Kasumi-1 (cell line): ENCODE measurements at regions not wholly inside any gene's neighbourhood (a gene's known extent, or its start where the extent isn't known, plus 50 kb on each side); places are given as distances from the start of the nearest gene placed in this dataset.

Experiments used
- DNase-seq, 2 experiments: peaks; one replicate each; lab custom pipeline; 2025; lab: John Stamatoyannopoulos, UW

DNA sequence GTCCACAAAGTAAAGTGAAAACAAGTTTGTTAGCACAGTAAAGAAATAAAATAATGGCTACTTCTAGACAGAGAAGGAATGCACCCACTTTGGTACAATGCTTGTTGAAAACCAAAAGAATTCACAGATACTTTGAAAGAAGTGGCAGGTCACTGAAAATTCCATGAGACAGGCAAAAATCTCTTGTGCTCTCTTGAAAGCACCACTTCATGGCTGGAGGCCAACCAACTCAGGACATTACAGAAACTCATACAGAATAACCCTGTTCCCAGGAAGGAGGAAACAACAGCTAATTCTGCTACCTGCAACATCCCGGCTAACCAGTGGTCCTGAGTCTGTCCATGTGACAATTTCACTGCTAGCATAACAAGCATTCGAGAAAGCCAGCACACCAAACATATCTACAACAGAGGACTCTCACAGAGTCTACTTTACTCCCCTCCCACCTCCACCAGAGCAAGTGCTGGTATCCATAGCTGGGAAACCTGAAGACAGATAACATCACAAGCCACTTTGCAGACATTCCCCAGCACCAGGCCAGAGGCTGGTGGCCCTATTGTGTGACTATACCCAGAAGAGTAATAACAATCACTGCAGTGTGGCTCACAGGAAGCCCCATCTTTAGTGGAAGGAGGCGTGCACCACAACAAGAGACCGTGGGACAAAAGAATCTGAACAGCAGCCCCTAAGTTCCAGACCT is 255.3 kb upstream of the SLITRK3 start:
- no peak for DNase-seq

DNA sequence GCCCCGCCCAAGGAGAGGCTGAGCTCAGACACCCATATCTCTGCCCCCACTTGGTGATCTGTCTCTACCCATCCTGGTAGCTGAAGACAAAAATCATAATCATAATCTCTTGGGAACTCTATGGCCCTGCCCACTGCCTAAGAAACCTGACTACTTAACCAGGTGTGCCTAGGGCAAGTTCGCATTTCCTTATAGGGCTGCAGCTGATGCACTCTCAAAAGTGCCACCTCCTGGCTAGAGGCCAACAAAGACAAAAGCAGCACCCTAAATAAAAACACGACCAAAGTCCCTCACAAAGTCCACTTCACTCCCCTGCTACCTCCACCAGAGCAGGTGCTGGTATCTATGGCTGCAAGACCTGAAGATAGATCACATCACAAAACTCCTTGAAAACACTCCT is 250.4 kb upstream of the SLITRK3 start:
- DNase-seq: no peak

DNA sequence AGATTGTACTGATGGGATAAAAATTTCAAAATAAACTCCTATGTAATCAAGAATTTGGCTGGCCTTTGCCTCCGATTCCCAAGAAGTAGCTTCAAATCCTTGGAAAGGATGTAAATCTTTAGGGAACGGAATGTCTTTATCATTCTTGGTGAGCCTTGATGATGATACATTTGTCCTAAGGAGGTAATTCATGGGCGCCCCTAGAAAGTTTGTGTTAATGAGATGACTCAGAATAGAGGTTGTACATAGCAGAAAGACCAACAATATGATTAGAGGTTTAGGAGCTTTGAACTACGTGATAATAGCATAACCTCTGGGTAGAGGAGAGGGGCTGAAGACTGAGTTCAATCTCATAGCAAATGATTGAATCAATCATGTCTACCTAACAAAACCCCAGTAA is 248.6 kb upstream of the SLITRK3 start:
- DNase-seq: no peak

DNA sequence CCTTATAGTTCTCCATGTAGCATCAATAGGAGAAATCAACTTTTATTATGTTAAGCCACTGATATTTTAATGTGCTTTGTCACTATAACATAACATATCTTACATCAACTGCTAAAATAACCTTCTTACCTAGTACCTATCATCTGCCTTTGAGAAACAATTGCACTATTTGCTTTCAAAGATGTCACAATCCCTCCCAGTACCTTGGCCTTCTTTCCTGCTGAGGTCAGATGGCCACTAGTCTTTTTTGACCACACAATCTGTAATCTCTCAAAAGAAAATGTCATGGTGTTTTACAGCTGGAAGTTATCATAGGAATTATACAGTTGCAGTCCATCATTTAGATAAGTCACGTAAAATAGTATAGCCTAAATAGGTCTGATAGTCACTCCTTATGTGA is 247.5 kb upstream of the SLITRK3 start:
- no peak for DNase-seq

DNA sequence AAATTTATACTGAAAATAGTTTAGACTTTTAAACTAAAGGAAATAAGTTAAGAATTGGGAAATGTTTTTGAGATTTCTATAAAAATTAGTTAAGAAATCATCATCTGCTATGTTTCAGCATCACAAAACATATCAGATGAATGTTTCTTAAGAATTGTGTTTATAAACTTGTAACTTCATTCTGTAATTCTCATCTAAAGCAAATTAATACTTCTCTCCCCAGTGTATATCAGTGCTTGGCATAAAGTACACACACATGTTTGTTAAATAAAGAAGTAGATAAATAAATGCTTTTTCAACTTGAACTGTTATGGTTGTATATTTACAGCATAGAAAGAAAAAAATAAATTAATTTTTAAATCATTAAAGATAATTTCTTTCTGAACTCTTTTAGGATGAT is 245.9 kb upstream of the SLITRK3 start:
- no peak for DNase-seq

DNA sequence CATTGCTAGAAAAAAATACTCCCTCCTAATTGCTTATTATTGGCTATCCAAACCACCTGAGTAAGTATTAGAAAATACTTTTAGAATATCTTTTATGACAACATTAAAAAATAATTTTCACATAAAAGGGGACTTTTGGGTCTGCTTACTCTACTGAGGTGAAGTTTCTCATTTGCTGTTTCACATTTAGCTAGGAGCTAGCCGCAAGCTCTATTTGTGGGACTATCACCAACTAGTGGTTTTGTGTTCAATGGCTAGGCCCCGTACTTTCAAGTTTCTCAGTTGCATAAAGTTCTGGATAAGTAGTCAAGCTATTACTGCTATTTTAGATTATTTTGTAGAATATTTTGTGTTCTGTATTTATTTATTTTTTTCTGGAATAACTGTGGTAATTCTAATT is 244.2 kb upstream of the SLITRK3 start:
- no peak for DNase-seq

DNA sequence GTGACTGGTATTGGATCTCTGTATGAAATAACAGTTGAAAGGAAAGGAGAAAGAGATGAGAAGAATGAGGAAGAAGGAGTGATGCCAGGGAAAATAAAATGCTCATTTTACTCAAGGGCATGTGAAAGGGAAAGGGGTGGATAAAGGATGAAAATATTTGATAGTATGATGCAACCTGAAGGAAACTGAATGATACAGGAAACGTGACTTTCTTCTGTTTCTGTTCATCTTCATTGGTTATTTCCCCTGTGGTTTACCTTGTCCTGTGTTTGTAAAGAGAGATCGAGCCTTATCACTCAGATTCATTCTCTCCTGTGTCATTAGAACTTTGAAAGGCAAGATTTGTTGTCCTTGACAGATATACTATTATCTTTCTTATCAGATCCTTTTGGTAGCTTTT is 243.6 kb upstream of the SLITRK3 start:
- DNase-seq: no peak

DNA sequence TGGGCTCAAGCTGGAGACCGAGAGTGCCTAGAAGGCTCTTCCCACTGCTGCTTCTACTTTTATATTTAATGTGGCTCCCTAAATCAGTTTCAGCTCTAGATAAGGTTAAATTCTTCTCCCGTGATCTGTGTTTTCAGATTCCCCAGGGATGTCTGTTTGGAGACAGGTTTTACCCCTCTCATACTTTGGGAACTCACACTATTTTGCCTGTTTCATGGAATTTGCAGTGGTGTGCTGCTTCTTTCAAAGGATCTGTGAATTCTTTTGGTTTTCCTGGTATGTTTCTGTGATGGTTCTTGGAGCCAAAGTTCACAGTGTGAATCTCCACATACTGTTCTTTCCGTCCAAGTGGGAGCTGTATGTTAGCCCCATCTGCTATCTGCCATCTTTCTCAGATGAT is 238.3 kb upstream of the SLITRK3 start:
- DNase-seq: no peak

DNA sequence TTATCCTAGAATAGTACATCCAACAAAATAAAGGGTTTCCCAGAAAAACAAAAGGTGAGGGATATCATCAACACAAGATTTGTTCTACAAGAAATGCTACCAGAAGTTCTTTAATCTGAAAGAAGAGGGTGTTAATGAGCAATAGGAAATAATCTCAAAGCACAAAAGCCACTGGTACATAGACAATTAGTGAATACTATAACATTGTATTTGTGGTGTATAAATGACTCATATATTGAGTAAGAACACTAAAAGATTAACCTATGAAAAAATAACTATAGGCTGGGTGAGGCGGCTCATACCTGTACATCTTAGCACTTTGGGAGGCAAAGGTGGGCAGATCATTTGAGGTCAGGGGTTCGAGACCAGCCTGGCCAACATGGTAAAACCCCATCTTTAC is 210.2 kb upstream of the SLITRK3 start:
- no peak for DNase-seq

DNA sequence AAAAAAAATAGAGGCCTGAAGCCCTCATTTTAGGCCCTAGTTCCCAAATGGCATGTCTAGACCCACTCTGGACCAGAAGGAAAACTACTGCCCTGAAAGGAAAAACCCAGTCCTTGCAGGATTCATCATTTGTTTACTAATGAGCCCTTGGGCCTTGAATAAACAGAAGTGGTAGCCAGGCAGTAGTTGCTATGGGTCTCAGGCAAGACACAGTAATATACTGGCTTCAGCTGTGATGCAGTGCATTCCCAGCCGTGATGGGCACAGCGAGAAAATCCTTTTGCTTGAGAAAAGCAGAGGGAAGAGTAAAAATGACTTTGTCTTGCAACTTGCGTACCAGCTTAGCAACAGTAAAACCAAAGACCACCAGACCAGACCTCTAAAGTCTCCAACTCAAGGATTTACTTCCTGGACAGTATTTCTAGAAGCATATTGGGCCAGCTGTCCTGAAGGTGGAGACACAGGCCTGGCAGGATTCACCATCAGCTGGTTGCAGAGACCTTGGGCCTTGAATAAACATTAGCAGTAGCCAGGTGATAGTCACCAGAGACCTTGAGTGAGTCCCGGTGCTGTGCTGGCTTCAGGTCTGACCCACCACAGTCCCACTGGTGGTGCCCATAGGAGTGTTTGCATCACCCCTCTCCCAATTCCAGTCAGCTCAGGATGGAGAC is 208.3 kb upstream of the SLITRK3 start:
- no peak for DNase-seq

DNA sequence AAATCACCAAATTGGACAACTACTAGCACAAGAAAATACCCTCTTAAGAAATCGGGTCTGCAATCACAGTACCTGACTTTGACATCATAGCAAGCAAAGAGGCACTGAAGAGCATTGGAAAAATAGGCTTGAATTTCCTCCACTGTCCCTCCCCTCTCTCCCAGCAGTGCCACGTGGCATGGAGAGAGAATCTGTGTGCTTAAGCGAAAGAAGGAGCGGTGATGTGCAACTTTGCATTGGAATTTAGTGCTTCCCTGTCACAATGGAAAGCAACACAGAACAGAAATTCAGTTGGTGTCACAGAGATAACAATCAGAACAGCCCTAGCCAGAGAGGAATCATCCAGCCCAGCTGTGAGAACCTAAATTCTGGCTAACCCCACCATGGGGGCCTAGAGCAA is 207.5 kb upstream of the SLITRK3 start:
- no peak for DNase-seq

DNA sequence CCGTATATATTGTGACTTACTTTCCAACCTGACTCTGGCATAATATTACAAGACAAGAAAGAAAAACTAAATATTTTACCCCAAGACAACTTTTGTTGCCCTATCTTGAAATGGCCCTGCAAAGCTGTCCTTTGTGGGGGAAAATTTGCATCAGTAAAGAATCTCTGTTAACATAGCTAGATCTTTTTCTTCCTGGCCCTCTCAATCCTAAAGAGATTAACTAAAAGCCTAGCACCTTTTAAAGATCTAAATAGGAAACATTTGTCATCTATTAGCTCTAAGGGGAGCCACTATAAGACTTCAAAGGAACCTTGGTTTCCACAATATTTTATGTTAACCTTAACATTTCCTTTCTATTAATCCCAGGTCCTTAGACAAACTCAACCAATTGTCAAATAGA is 199.0 kb upstream of the SLITRK3 start:
- no peak for DNase-seq

DNA sequence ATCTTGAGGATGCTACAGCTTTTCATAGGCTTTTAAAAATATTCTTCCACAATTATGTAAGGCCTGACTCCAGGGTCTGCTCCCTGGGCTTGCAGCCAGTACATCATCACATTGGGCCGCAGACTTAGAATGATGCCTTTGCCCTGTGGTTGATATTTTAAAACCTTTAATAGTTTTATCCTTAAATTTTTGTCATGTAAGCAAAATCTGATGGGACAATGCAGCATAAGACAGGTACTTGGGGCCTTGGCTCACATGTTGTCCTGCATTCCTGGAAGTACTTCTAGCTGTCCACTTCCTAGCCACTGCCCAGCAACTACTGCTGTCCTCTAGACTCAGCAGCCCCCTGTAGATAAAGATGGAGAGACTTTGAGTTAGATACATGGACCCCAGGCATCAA is 197.3 kb upstream of the SLITRK3 start:
- no peak for DNase-seq

DNA sequence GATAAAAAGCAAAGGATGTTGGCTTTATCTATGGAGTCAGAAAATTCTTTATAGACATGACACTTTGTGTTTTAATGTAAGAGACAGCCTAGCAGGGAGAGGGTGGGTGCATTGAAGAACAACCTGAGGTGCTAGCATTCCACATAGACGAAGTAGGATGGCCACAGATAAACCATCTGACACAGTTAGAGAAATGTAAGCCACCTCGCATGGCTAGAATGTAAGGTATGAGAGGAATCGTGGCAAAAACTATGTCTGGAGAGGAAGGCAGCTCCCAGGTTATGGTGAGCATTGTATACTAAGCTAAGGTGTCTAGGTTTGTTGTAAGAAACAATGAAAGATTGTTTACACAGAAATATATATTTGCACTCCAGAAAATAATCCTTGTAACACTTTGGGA is 194.0 kb upstream of the SLITRK3 start:
- no peak for DNase-seq

DNA sequence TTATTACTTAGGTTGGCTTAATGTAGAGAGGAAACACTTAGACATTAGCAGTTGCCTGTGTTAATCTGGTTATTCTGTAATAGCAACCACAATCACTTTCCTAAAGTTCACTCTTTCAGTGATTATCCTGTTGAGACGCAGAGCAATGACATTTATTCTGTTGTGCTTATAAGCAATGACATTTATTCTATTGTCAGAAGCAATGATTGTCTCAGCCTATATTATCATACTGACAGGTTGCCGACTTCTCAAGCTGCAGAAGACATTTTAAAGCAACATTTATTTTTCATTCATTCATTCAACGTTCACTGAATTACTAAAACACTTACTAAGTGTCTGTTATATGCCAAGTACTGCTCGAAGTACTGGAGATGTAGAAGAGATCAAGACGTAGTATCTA is 193.5 kb upstream of the SLITRK3 start:
- DNase-seq: no peak

DNA sequence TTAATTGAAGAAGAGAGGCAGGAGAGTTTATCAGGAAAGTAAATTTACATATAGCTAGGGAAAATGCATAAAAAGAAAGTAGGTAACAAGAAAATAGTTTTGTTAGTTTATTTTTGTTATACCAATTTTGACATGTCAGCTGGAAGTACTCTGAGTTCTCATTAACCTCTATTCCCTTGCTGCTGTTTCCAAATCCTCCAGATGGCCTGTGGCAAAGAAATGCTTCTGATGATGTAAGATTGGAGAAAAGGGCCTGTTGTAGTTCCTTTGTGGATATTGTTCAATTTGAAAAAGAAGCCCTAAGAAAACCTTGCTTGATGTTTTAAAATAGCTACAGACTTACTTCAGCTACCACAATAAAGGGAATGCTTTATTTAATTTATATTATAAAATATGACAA is 192.9 kb upstream of the SLITRK3 start:
- peak in 1 of 2 experiments; percentile 15 for DNase-seq

DNA sequence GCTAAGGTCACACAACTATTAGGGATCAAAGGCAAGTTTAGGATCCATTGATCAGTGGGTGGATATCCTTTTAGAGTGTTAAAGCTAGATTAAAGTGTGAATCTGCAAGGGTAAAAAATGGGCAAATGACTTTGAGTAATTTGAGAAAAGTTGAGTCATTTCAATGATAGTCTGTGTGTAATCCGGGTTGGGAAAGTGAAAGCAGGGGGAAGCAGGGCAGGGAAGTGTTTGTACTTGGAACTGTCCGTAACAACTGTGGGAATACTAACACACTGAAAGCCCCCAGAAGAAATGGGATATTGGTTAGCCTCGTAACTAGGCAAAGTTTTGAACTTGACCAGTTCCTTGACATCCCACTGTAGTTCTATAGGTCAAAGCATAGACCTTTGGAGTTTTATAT is 187.2 kb upstream of the SLITRK3 start:
- DNase-seq: no peak

DNA sequence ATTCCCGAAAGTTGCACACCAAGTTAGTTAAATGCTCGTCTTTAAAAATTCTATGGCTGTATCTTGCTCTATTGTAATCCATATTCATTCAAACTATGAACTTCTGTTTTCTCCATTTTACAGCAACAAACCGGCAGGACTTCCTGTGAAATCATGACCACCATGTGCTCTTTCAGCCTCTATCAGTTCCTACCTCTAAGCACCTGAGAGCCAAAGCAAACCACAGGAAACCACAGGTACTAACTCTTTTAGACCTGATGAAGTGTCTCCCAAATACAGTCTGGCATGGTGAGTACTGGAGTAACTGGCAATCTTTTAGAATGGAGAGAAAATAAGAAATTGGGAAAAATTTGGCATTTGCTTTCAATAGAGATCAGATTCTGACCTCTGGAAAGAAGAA is 186.5 kb upstream of the SLITRK3 start:
- DNase-seq: no peak

DNA sequence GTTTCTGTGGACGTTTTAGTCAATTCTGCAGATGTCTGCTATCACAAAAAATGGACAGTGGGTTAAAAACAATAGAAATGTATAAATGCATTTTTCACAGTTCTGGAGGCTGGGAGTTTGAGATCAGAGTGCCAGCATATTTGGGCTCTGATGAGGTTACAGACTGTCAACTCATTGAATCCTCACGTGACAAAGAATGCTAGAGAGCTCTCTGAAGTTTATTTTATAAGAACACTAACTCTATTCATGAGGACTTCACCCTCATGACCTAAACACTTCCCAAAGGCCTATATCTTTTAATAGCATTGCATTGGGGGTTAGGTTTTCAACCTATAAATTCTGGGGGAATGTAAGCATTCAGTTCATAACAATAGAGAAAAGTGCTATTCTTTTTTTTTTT is 182.6 kb upstream of the SLITRK3 start:
- DNase-seq: no peak

DNA sequence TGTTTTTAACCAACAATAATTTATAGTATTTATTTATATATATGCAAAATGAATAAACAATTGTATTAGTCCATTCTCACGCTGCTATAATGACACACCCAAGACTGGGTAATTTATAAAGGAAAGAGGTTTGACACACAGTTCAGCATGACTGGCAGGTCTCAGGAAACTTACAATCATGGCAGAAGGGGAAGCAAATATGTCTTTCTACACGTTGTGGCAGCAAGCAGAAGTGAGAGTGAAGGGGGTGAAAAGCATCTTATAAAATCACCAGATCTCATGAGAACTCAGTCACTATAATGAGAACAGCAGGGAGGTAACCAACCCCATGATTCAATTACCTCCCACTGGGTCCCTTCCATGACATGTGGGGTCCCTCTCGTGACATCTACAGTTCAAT is 162.8 kb upstream of the SLITRK3 start:
- DNase-seq: no peak

DNA sequence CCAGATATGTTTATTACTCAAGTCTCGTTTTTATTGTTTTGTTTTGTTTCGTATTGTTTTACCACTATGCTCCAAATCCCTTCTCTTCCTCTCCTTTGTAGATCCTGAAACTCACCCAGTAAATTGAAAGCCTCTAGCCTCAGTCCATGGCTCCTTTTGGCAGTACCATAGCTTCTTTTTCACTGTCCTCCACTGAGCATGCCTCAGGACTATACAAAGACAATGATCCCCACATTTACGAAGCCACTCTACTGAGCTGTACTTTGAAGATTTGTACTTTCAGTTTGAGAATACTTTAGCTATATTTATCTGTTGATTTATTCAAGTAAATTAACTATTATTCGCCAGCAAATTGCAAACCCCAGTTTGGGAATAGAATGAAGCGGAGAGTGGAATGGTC is 159.1 kb upstream of the SLITRK3 start:
- DNase-seq: no peak

DNA sequence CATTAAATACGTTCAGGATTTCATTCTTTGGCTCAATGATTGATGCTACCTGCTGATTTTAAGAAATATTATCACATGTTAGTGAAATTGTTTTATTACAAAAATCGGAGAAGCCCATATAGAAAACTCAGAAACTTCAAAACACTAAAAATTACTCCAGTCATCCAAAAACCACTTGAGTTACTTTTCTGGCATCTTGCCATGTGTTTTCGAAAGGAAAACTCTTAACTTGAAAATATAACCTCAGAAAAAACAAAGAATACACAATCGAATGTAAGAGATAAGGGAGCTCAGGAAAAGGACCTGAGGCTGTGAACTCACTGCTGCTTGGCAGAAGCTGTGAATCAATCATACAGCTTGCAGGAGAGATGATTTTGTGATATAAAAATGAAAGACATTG is 151.3 kb upstream of the SLITRK3 start:
- no peak for DNase-seq

DNA sequence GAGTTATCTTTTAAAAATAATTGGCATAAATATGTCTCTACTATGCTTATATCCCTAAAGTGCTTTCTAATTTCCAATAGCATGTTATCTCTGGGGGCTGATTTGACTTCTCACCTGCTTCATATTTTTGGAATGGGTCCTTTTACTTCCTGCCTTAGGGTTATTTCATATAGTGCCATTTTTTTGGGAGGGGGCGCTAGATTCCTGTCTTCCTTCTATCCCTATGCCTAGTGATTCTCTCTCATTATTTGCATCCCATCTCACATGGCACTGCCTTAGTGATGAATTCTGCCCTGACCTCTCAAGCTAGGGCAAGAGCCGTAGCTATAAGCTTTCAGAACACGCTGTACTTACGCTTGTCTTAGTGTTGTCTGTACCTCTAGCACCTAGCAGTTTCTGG is 150.3 kb upstream of the SLITRK3 start:
- no peak for DNase-seq

DNA sequence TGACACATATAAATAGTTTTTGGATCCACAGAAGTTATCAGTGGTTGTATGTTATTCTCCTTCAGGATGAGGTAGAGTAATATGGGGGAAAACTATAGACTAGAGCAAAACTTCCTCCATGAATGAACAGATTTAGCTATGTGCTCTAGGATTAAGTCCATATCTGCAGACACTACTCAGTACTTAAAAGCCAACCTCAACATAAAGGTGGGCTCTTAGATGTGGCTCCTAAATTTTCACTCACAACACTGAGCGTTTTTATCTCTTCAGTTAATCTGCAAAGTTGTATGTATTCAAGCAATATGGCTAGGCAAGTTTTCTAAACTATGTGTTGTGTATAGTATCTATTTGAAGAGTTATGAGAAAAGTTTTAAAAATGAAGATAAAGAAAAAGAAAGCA is 147.0 kb upstream of the SLITRK3 start:
- DNase-seq: no peak
